ENCODE measurements at regions not wholly inside any gene's neighbourhood (a gene's known extent, or its start where the extent isn't known, plus 50 kb on each side); places are given as distances from the start of the nearest gene placed in this dataset.

GRCh38 chr2:221018262-221018661, 553.8 kb downstream of the EPHA4 start:
- H3K4me1 Mint-ChIP-seq: peaks cover 28% of the 10 kb centered on the region
- TF ChIP-seq ETV6 (CRISPR knock-in tag; IDR thresholded peaks at IDR 0.05) (no peak), ATF2 (CRISPR knock-in tag; IDR thresholded peaks at IDR 0.05; ENCODE audit: borderline replicate concordance, low read depth) (no peak), TP53 (CRISPR knock-in tag; IDR thresholded peaks at IDR 0.05) (no peak), ARID4B (CRISPR knock-in tag; IDR thresholded peaks at IDR 0.05; ENCODE audit: borderline replicate concordance) (no peak), ATF1 (CRISPR knock-in tag; IDR thresholded peaks at IDR 0.05) (no peak), AFF4 (CRISPR knock-in tag; IDR thresholded peaks at IDR 0.05; ENCODE audit: borderline replicate concordance) (no peak), IRF2 (CRISPR knock-in tag; IDR thresholded peaks at IDR 0.05; ENCODE audit: borderline replicate concordance, low read depth) (no peak), ZNF263 (CRISPR knock-in tag; IDR thresholded peaks at IDR 0.05; ENCODE audit: low read depth) (no peak), ZSCAN18 (CRISPR knock-in tag; IDR thresholded peaks at IDR 0.05) (no peak), NR1H2 (CRISPR knock-in tag; IDR thresholded peaks at IDR 0.05) (no peak), GABPB1 (CRISPR knock-in tag; IDR thresholded peaks at IDR 0.05) (no peak), ELF4 (CRISPR knock-in tag; IDR thresholded peaks at IDR 0.05; ENCODE audit: low read depth) (no peak), ZMAT4 (CRISPR knock-in tag; IDR thresholded peaks at IDR 0.05) (no peak), MAX (CRISPR knock-in tag; IDR thresholded peaks at IDR 0.05) (no peak), MXD4 (CRISPR knock-in tag; IDR thresholded peaks at IDR 0.05; ENCODE audit: borderline replicate concordance) (no peak), ERG (CRISPR knock-in tag; IDR thresholded peaks at IDR 0.05) (no peak), ATF6 (CRISPR knock-in tag; IDR thresholded peaks at IDR 0.05) (no peak), PRRX2 (CRISPR knock-in tag; IDR thresholded peaks at IDR 0.05) (no peak), CREM (CRISPR knock-in tag; IDR thresholded peaks at IDR 0.05) (no peak)
- DNase-seq (ENCODE audit: low spot score): no peak
- H3K4me3 Mint-ChIP-seq: no peak overlapping the region
- peak; percentile 59 for ATAC-seq
- H3K27me3 Mint-ChIP-seq (ENCODE audit: low read depth): no peaks in the 10 kb centered on the region
- H3K27ac Mint-ChIP-seq: no peak overlapping the region
- POLR2A ChIA-PET: no interaction called here
- H3K36me3 Mint-ChIP-seq: no peaks in the 10 kb centered on the region
- H3K9me3 Mint-ChIP-seq: no peaks in the 10 kb centered on the region; the same call in 1 of the 2 replicates
- CTCF ChIA-PET: no interaction called here

Data from WTC11 (cell line).